Activated T-helper 9 cell treated with anti-CD3 and anti-CD28 coated beads, Interleukin-2, amount 50 U/mL, for 16 hours (primary cell): ENCODE measurements at regions not wholly inside any gene's neighbourhood (a gene's known extent, or its start where the extent isn't known, plus 50 kb on each side); places are given as distances from the start of the nearest gene placed in this dataset.

Experiments
- DNase-seq: peaks from one replicate; pipeline ENCODE4 v3.0.0-alpha.2; 2020; ENCODE audit warnings: low read depth

DNA sequence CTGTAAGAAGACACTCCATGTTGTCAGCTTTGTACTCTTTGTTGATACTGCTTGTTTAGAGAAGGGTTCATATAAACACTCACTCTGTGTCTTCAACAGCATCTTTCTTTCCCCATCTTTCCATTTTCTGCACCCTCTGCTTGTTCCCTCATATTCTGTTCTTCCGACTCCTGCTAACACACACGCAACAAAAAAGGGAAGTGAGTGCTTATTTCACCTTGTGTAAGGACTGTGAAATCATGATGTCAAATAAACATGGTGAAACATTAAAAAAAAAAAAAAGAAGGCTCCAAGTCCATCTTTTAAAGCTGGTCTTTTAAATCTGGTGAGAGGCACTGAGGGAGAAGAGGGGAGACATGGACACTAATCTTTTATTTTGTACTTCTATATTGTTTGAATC is 145.4 kb downstream of the RPAP3 start:
- DNase-seq = no peak

DNA sequence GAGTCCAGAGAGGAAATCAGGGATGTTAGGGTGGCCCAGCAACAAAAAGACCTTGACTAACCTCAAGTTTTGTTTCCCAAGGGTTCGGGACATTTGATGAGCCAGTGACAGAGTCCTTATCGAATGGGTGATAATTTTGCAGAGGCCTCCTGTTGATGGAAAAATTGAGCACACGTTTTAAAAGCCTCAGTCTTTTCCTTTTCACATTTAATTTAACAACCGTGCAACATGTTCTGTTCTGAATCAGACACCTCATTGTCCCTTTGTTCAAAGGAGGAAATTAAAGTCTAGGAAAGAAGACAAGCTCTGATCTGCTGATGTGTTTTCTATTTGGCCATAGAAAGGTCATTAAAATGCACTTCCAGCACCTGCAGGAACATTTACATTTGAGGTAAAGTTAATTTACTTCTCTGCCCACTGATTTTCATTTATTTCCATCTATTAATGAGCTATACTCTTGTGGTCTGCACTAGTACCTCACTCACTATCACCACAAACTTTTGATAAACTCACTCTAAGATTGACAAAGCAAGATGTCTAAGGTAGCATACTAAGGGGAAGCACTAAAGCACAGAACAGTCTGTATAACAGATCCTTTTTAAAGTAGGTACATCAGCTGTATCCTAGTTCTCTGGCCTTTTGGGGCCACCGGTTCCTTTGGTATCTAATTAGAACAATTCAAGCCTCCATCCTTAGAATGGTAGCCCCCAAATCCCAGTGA is 147.0 kb downstream of the RPAP3 start:
- no peak for DNase-seq

DNA sequence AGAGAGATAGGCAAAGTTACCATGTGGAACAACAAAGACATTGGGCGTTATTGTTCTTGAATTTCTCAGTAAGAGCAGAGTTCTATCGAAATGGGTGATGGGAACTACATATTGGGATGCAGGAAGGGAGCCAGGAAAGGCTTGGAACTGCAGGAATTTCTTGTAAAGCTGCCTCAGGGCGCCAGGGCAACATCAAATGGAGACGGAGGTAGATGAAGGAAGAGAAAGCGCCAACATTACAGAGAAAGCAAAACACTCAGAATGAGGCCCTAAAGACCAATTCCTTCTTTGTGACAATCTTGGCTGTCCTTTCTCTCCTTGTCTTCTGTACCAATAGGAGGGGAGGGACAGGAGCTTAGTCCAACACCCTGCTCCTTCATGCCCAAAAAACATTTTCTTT is 148.4 kb downstream of the RPAP3 start:
- no peak for DNase-seq

DNA sequence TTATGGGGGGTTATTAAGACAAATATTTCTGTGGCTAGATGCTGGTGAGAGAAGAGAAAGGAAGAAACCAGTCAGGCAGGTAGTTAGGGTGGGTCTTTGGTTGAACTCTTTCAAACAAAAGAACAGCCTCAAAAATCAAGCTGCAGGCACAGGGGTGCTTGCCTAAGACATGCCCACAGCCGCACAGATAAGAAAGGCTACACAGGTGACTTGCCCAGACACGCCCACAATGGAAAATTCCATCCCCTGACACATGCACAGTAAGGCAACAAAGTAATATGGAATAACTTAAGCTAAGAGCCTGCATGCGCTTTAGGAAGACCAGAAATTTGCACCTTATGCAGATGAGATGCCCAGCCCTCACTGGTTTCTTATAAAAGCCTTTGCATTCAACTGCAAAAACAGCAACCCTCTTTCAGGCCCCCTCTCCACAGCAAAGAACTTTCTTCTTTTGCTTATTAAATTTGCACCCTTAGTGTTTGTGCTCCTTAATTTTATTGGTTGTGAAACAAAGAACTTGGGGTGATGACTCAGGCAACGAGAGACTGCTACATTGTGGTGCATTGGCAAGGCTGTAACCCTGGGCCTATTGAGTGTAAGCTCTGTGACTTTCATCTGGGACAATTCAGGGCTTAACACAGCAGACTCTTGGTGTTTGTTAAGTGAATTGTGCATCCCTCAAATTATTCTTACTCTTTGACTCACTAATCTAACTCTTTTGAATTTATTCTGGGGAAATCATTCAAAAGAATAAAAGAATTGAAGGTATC is 149.4 kb downstream of the RPAP3 start:
- DNase-seq = no peak

DNA sequence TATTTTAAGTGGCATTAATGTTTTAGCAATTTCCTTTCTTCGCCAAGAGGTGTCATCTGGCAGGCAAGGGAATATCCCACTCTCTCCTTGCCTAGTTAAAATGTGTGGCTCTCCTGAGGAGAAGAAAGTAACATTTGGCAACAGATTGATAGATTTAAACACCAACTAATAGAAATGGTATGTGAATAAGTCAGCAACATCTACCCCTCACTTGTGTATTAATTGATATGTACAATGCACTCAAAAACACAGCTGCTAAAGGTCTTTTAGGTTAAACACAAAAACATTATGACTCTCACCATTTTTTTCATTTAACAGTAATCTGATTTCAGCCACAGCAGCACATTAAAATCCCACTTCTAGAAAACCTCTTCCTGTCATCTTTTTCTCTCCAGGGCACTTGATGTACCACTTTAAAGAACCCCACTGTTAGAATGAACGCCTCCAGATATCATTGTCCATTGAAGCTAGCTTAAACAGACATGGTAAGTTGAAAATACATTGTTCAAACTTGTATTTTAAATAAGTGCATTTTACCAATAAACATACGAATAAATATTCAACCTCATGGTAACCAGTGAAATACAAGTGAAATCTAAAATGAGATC is 151.7 kb downstream of the RPAP3 start:
- DNase-seq = no peak

DNA sequence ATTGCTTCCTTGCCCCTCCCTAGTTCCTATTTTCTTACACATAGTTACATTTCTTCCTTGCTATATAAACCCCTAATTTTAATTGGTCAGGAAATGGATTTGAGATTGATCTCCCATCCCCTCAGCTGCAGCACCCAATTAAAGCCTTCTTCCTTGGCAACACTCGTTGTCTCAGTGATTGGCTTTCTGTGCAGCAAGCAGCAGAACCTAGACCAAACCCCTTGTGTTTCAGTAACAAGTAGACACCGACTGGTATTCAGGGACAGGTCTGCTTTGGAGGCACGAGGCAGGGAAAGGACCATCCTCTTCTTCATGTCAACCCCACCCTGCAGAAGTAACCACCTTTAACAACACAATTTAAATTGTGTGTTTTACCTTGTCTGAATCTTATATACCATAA is 152.6 kb downstream of the RPAP3 start:
- DNase-seq = no peak

DNA sequence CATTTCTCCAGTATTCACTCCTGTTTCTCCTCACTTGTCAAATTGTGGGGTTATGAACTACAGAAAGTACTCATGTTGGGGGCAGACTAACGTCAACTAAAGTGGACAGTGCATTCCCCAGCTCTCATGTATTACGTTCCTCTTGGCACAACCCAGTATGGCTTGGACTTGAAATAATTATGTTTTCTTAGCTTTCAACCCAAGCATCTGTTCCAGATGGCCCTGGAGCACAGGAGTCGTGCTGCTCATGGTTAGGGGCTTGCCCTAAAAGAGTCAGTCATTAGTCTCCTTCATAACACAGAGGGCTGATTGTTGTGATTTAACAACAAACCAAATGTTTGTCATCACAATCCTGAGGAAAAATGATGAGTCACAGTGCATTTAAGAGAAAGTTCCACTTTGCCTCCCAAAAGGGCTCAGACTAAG is 154.4 kb downstream of the RPAP3 start:
- no peak for DNase-seq

DNA sequence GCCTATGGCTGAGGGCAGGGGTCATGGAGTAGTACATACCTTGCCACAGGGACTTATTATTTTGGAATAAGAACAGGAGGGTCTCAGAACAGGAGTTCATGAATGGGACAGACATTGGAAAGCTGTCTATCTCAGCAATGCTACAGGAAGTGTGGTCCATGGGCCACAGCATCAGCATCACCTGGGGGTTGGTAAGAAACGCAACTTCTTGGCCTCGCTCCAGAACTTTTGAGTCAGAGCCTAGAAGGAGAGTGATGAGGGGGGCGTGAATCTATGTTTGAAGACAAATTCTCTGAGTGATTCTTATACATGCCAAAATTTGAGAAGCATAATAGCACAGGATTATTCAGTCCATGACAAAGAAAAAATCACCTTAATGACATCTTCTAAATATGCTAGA is 156.6 kb downstream of the RPAP3 start:
- DNase-seq = no peak

DNA sequence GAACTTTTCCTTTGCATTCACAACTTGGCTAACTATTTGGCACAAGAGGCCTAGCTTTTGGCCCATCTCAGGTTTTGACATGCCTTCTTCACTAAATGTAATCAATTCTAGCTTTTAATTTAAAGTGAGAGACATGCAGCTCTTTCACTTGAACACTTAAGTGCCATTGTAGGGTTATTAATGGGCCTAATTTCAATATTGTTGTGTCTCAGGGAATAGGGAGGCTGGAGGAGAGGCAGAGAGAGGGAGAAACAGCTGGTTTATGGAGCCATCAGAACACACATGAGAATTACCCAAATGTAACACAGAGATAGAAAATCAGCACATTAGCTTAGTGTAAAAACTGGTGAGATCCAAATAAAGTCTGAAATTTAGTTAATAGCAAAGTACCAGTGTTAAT is 157.4 kb downstream of the RPAP3 start:
- DNase-seq = no peak

DNA sequence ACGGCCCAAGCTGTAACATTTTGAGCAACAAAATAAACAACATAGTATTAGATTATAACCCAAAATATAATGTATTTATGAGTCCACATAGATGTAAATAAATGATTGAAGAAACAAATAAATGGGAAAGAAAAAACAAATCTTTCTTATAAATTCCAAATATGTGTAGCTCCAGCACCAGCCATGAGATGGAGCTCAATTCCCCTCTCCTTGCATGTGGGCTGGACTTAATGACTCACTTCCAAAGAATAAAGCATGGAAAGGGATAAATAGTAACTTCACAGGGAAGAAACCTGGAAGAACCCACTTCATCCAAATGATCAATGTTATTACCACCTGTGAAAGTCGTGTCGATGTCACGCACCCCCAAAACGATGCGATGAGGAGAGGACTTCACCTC is 158.8 kb downstream of the RPAP3 start:
- DNase-seq = no peak

DNA sequence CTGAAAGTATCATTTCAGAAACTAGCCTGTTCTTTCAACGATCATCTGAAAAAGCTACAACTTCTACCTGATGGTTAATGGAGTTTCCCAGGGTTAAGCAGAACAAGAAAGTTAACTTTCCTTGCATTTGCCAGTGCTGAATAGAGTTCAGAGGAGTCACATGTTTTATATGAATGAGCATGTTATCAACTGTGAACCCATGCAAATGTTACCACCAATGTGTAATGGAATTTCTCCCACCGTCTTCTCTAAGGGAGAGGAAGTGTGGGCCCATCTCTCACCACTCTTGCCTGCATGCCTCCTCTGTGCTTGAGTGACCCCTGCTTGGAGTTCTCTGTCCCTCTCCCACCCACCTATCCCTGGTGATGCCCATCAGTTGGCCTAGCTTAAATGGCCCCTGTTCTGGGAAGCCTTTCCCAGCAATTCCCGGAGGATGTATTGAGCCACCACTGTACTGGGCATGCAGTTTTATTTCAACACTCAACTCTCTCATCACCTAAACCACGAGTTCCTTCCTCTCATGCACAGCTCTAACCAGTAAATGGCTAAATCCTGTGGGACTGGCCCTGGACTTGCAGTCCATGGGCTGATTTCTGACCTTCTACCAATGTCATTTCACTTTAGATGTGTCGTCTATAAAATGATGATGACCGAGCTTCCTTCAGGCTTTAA is 159.8 kb downstream of the RPAP3 start:
- no peak for DNase-seq

DNA sequence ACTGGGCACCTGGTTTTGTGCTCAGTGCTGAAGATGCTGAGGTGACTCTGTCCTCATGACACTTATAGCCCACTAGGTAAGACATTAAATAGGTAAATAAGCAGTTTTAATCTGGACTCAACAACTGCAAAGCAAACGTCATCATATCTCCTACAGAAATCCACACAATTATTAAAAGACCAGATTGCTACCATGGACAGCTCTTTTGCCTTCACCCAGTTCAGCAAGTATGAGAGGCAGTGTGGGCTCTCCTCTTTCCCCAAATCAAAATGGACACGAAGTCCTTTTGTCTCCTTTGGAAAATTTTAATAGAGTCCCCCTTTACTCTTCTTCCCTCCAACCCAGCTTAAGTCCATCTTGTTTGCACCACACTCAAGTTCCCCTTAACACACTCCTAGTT is 171.1 kb downstream of the RPAP3 start:
- no peak for DNase-seq

DNA sequence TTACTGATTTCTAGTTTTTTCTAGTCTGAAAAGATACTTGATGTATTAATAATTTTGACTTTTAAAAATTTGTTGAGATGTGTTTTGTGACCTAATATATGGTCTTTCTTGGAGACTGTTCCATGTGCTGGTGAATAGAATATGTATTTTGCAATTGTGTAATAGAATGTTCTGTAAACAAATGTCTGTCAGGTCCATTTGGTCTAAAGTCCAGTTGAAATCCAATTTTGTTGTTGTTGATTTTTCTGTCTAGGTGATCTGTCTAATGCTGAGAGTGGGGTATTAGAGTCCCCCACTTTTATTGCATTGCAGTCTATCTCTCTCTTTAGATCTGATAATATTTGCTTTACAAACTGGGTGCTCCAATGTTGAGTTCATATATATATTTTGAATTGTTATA is 175.8 kb downstream of the RPAP3 start:
- DNase-seq = no peak

DNA sequence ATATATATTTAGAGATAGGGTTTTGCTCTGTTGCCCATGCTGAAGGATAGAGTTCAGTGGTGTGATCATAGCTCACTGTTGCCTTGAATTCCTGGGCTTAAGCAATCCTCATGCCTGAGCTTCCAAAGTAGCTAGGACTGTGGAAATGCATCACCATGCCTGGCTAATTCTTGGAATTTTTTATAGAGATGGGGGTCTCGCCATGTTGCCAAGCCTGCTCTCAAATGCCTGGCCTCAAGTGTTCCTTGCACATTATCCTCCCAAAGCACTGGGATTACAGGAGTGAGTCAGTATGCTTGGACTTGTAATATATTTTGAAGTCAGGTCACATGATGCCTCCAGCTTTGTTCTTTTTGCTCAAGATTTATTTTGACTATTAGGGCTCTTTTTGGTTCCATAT is 178.0 kb downstream of the RPAP3 start:
- DNase-seq = no peak

DNA sequence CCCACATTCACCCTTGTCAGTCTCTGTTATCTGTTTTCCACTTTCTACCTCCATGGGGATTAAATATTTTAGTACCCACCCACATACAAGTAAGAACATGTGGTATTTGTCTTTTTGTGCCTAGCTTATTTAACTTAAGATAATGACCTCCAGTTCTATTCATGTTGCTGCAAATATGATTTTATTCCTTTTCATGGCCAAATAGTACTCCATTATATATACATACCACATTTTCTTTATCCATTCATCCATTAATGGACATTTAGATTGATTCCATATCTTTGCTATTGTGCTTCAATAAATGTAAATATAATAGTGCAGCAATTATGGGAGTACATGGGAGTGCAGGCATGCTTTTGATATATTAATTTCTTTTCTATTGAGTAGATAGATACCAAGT is 185.8 kb downstream of the RPAP3 start:
- no peak for DNase-seq

DNA sequence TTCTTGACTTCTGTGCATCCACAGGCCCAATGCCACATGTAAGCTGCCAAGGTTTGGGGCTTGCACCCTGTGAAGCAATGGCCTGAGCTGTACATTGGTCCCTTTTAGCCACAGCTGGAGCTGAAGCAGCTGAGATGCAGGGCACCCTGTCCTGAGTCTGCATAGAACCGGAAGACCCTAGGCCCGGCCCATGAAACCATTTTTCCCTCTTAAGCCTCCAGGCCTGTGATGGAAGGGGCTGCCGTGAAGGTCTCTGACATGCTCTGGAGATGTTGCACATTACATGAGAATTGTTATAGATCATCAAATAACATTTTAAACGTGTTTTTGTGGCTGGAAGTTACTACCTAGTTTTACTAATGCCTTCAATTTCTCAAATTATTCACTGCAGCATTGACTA is 188.7 kb downstream of the RPAP3 start:
- no peak for DNase-seq

DNA sequence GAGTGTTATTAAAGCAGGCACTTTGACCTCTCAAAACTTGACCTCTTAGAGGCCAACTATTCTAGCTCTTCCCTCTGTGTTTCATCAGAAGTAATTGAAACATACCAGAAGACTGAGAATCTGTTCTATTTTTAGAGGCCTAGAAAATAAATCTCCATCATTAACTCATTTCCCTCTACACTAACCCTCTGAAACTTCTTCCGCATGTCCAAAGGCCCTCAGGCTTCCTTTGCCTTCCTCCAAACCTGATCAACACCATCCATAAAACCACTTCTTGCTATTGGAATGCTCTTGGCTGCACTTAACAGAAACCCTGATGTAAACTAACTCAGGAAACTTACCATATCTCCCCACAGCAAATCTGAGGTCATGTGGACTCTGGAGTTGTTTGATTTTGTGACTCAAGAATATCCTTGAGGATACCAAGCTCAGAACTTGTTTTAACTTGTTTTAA is 196.4 kb downstream of the RPAP3 start:
- DNase-seq = no peak

DNA sequence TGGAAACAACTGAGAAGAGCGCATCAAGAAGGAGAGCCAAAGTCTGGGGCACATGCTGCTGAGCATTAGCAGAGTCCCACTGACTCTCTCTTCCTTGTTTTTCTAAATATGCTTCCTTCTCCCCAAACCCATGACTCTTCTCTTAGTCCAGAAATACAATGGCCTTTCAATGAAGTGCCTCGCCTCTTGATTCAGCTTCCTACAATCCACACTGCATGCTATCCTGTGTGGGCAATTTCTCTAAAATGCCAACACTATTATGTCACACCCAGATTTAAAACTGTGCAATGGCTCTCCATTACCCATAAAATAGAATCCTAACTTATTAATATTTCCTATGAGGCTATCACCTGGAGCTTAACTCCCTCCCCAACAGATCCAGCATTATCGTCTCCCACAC is 198.6 kb downstream of the RPAP3 start:
- no peak for DNase-seq

DNA sequence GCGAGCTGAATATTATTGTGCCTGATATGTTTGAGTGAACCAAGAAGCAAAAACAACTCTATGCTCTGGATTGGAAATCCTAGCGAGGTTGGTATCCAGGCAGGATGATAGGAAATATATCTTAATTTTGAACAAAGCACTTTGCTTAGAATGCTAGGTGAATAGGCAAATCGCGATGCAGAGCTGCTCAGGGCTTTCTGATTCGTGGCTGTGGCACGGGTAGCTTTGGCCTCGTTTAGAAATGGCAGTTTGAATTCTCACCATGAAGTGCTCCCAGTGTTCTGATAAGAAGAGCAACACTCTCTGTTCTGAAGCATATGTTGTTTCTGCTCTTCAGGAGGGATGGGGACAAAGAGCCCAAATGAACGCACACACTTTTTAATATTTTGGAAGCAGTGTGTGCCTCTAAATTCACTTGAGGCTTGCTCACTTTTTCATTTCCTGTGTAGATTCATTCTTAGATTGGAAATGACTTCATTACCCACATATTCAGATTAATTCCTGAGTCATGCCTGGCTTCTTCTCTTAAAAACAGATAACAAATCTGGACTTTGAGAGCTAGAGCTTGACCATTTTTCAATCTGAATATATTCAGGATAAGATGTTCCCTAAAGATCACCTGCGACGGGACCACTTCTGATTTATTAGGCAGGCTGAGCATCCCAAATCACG is 200.9 kb downstream of the RPAP3 start:
- DNase-seq = no peak

DNA sequence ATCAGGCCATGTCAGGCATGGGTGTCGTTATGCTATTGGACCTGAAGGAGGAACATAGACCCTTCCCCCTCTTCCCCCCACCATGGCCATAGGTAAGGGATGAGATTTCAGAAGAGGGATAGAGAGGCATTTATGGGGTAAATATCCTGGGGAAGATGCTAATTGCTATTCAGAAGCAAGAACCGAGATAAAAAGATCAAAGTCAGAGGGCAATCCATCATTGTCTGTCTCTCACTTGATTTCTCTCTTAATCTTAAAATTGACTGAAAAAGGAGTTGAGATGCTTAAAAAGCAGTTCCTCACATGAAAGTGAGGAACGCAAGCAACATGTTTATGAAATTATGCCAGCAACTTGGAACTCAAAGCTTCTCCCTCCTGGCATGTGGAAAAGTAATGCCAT is 212.0 kb downstream of the RPAP3 start:
- DNase-seq = no peak

DNA sequence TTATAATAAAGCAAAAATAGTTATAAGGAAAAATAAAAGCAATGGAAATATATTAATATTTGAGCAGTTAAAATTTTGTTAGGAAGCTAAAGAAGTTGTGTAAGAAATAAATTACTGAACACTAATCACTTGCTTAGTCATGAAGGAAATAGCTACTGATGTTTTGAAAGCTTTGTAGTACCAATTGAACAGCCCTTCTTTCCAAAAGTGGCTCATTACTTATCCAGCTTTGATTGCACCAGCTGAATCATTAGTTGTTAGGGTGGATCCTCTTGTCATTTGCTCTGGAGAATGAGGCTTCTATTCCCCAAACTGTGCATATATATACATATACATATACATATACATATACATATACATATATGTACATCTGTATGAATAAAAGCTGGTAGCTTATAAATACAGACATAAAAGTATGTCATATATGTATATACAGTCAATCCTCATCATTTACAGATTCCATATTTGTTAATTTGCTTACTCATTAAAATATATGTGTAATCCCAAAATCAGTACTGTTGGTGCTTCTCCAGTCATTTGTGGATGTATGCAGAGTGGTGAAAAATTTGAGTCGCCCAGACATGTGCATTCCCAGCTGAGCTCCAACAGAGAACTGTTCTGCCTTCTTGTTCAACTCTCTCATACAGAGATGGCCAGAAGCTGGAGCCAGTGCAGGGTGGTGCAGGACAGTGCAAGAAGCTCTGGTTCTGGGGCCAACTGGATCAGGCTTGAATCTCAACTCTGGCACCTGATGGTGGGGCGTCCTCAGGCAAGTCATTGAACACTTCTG is 214.1 kb downstream of the RPAP3 start:
- DNase-seq = no peak
